ENCODE measurements at regions not wholly inside any gene's neighbourhood (a gene's known extent, or its start where the extent isn't known, plus 50 kb on each side); places are given as distances from the start of the nearest gene placed in this dataset.

DNA sequence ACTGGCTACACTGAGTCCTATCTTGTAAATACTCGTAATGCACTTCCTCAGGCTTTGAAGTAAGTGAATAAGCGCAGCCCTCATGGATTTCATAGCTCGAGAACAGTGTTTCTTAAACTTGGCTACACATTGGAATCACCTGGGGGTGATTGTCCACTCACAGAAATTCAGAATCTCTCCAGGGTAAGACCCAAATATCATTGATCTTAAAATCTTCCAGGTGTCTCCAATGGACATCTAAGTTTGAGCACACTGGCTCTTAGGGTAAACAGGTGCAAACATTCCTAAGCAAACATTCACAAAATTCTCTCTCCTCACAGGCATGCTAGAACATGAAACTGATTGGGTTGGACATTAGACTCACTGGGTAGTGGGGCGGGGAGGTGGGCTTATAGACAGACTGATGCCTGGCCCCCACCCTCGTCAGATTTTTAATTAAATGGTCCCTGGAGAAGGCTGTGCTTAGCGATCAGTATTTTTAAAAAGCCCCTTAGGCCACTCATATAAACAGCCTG is 279.7 kb upstream of the TBL1XR1 start:
- Histone ChIP-seq H3K4me1 (ENCODE audit: low read depth) (no peaks in the 10 kb centered on the region), H3K27me3 (no peaks in the 10 kb centered on the region), H3K27ac (no peak overlapping the region), H3K9me3 (ENCODE audit: low read depth) (no peaks in the 10 kb centered on the region), H3K4me3 (no peak overlapping the region), H3K36me3 (no peaks in the 10 kb centered on the region)
- no peak for DNase-seq (ENCODE audit: low read depth in 1 of 2, low spot score in 1 of 2)
- TF ChIP-seq, protein P1, sequence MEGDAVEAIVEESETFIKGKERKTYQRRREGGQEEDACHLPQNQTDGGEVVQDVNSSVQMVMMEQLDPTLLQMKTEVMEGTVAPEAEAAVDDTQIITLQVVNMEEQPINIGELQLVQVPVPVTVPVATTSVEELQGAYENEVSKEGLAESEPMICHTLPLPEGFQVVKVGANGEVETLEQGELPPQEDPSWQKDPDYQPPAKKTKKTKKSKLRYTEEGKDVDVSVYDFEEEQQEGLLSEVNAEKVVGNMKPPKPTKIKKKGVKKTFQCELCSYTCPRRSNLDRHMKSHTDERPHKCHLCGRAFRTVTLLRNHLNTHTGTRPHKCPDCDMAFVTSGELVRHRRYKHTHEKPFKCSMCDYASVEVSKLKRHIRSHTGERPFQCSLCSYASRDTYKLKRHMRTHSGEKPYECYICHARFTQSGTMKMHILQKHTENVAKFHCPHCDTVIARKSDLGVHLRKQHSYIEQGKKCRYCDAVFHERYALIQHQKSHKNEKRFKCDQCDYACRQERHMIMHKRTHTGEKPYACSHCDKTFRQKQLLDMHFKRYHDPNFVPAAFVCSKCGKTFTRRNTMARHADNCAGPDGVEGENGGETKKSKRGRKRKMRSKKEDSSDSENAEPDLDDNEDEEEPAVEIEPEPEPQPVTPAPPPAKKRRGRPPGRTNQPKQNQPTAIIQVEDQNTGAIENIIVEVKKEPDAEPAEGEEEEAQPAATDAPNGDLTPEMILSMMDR (IDR thresholded peaks at IDR 0.05; ENCODE audit: low read depth, low read length): no peak

DNA sequence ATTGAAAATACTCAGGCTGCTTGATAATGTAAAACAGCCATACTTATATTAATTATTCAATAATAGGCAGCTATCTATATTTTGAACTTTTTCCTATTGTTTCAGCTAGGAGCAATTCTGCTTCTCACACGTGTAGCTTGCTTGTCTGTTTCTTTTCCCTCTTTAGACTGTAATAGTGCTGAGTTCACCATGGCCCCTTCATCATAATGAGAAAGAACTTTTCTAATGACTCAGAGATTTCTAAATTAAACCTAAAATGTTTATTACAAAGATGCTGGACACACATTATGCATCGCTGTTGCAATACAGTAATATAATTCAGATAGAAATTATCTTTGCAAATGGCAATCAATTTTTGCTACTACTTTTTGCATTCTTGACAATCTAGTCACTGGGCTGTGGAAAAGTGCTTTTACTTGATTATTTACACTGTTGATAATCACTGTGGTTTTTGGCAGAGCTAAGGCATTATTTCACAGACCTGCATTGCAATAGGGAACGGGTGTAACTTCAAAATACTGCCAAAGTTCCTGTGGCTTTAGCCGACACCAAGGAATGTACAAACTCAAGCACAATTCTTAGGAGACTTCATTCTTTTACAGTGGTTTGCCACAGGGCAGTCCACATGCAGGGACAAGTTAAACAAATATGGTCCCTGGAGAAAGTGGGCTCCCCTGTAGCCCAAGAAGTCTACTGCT is 281.0 kb upstream of the TBL1XR1 start:
- DNase-seq (ENCODE audit: low read depth in 1 of 2, low spot score in 1 of 2): peak in 1 of 2 donors; percentile 99
- H3K4me3 ChIP-seq: no peak overlapping the region
- H3K27ac ChIP-seq: no peak overlapping the region
- H3K36me3 ChIP-seq: no peaks in the 10 kb centered on the region
- TF ChIP-seq, protein P1 (IDR thresholded peaks at IDR 0.05; ENCODE audit: low read depth, low read length): no peak
- no peaks in the 10 kb centered on the region for H3K9me3 ChIP-seq (ENCODE audit: low read depth)
- H3K27me3 ChIP-seq: no peaks in the 10 kb centered on the region
- H3K4me1 ChIP-seq (ENCODE audit: low read depth): no peaks in the 10 kb centered on the region

- TF ChIP-seq, protein P1 (IDR thresholded peaks at IDR 0.05; ENCODE audit: low read depth, low read length): no peak
- no peak for DNase-seq (ENCODE audit: low read depth in 1 of 2, low spot score in 1 of 2)
- H3K27ac ChIP-seq: no peak overlapping the region
- no peak overlapping the region for H3K4me3 ChIP-seq
- H3K9me3 ChIP-seq (ENCODE audit: low read depth): no peaks in the 10 kb centered on the region
- H3K36me3 ChIP-seq: no peaks in the 10 kb centered on the region
- no peaks in the 10 kb centered on the region for H3K27me3 ChIP-seq
- no peaks in the 10 kb centered on the region for H3K4me1 ChIP-seq (ENCODE audit: low read depth)
Observed at GRCh38 chr3:177479630-177480029, 282.3 kb upstream of the TBL1XR1 start.

GRCh38 chr3:177481329-177481728 is 284.0 kb upstream of the TBL1XR1 start:
- DNase-seq (ENCODE audit: low read depth in 1 of 2, low spot score in 1 of 2): no peak
- Histone ChIP-seq H3K36me3 (no peaks in the 10 kb centered on the region), H3K4me1 (ENCODE audit: low read depth) (no peaks in the 10 kb centered on the region), H3K4me3 (no peak overlapping the region), H3K27me3 (no peaks in the 10 kb centered on the region), H3K27ac (no peak overlapping the region), H3K9me3 (ENCODE audit: low read depth) (no peaks in the 10 kb centered on the region)
- TF ChIP-seq, protein P1 (IDR thresholded peaks at IDR 0.05; ENCODE audit: low read depth, low read length): no peak

- H3K27ac ChIP-seq: no peak overlapping the region
- TF ChIP-seq, protein P1 (IDR thresholded peaks at IDR 0.05; ENCODE audit: low read depth, low read length): no peak
- no peaks in the 10 kb centered on the region for H3K27me3 ChIP-seq
Observed at GRCh38 chr3:177482048-177482691, 284.9 kb upstream of the TBL1XR1 start.

More at GRCh38 chr3:177482048-177482691, 284.9 kb upstream of the TBL1XR1 start:
- Histone ChIP-seq H3K4me1 (ENCODE audit: low read depth) (no peaks in the 10 kb centered on the region), H3K4me3 (no peak overlapping the region), H3K36me3 (no peaks in the 10 kb centered on the region), H3K9me3 (ENCODE audit: low read depth) (no peaks in the 10 kb centered on the region)
- no peak for DNase-seq (ENCODE audit: low read depth in 1 of 2, low spot score in 1 of 2)
